MG63 (cell line): ENCODE measurements at regions not wholly inside any gene's neighbourhood (a gene's known extent, or its start where the extent isn't known, plus 50 kb on each side); places are given as distances from the start of the nearest gene placed in this dataset.
A peak's percentile ranks its signal among the peaks of the same experiment; 100 is the strongest.

ENCODE experiments used
- DNase-seq: peaks from one replicate; pipeline ENCODE4 v3.0.0-alpha.2; 2020
- H3K27me3 ChIP-seq: fragments of 250-450 bp; sonication (Bioruptor Pico); 2 replicates; pipeline ENCODE4 v1.5.1; 2020; ENCODE audit warnings: mild to moderate bottlenecking, moderate library complexity
- H3K36me3 ChIP-seq: fragments of 250-450 bp; sonication (Bioruptor Pico); 2 replicates; pipeline ENCODE4 v1.5.1; 2020; ENCODE audit warnings: mild to moderate bottlenecking, moderate library complexity
- H3K4me3 ChIP-seq: fragments of 250-450 bp; sonication (Bioruptor Pico); 2 replicates; pipeline ENCODE4 v1.5.1; 2020; ENCODE audit warnings: mild to moderate bottlenecking, moderate library complexity
- H3K9me3 ChIP-seq: fragments of 250-450 bp; sonication (Bioruptor Pico); 2 replicates; pipeline ENCODE4 v1.5.1; 2020; ENCODE audit warnings: mild to moderate bottlenecking, moderate library complexity

DNA sequence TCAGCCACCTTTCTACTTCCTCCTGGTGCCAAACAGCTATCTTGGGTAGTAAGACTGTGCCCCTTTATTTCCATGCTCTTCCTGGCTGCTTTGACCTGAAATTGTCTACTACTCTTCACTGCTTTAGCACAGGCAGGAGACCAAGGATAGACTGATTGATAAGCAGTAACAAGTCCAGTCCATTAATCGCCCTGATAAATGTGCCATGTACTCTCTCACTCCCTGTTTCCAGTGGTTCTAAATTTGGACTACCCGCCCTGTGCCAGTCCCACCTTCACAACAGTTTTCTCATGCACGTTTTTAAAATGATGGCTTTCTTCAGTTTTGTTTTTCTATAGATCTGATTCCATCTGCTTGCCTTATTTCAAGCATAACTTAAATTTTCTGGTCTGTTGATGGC, 189.6 kb upstream of the RBMS1 start:
- no peaks in the 10 kb centered on the region for H3K36me3 ChIP-seq
- no peaks in the 10 kb centered on the region for H3K9me3 ChIP-seq
- no peak overlapping the region for H3K4me3 ChIP-seq
- DNase-seq, result no peak
- no peaks in the 10 kb centered on the region for H3K27me3 ChIP-seq

DNA sequence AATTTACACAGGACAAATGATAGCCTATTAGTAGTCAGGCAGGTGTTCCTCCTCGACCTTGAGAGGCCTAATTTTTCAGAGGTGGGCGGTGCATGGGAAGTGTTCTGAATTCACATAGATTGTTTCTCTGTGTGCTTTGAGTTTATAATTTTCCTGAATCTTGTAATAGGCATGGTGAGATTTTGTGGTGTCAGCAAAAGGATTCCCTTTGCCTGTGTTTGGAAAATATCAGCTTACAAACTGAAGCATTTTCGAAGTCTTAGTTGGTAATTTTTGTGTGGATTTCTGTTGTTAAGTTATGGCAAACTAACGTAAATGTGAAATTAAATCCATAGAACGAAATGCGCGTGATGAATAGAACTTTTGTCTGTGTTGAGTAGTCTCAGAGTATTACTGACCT, 194.0 kb upstream of the RBMS1 start:
- no peak overlapping the region for H3K4me3 ChIP-seq
- no peak for DNase-seq
- no peaks in the 10 kb centered on the region for H3K27me3 ChIP-seq
- H3K36me3 ChIP-seq, result no peaks in the 10 kb centered on the region
- no peaks in the 10 kb centered on the region for H3K9me3 ChIP-seq

DNA sequence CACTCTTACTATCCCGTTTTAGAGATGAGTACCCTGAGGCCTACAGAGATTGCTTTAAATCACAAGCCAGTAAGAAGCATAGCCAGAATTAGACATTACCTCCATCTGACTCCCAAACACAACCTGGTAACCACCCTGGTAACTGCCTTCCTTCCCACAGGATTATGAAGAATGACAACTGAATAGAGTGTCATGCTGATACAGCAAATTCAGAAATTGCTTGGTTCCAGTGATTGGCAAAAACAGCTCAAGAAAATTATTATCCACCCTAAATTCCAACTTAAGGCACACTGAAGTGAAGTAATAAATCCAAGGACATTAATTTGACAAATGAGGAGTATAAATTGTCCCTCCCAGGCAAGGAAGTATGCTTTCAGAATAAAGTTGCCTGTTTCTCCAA, 195.8 kb upstream of the RBMS1 start:
- Histone ChIP-seq H3K4me3 (no peak overlapping the region), H3K9me3 (no peaks in the 10 kb centered on the region), H3K27me3 (no peaks in the 10 kb centered on the region), H3K36me3 (no peaks in the 10 kb centered on the region)
- DNase-seq, result no peak

DNA sequence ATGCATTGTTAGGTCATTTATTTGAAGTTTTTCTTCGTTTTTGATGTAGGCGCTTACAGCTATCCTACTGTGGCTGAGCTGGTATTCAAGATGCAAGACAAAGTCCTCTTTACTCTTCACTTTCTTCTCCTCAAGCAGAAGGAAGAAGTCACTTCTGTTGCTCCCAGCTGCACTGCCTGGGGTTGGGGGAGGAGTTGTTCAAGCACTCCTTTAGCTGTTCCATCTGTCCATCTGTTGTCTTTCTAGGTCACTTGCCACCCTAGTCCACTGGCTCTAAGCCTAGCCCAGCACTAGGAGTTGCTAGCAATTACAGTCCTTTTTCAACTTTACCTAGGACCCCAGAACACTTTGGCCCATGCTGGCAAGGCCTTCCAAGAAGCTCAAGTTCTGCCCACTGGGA, 200.6 kb upstream of the RBMS1 start:
- DNase-seq, result no peak
- H3K4me3 ChIP-seq, result no peak overlapping the region
- H3K36me3 ChIP-seq, result no peaks in the 10 kb centered on the region
- no peaks in the 10 kb centered on the region for H3K9me3 ChIP-seq
- no peaks in the 10 kb centered on the region for H3K27me3 ChIP-seq

DNA sequence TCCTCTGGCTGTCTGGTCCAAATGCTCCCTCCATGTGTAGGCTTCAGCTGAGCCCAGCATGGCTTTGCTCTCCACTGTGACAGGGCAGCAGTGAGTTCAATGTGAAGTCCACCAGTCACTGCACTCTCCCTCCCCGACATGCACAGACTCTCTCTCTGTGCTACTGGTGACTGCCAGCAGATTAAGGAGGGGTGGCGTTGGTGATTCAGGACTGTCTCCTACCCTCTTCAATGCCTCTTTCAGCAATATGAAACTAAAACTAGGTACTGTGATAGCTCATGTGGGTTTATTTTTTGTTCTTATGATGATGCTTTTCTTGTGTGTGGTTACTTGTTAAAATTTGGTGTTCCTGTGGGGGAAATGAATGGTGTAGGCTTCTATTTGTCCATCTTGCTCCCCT, 201.0 kb upstream of the RBMS1 start:
- Histone ChIP-seq H3K9me3 (no peaks in the 10 kb centered on the region), H3K36me3 (no peaks in the 10 kb centered on the region), H3K4me3 (no peak overlapping the region), H3K27me3 (no peaks in the 10 kb centered on the region)
- DNase-seq, result no peak

DNA sequence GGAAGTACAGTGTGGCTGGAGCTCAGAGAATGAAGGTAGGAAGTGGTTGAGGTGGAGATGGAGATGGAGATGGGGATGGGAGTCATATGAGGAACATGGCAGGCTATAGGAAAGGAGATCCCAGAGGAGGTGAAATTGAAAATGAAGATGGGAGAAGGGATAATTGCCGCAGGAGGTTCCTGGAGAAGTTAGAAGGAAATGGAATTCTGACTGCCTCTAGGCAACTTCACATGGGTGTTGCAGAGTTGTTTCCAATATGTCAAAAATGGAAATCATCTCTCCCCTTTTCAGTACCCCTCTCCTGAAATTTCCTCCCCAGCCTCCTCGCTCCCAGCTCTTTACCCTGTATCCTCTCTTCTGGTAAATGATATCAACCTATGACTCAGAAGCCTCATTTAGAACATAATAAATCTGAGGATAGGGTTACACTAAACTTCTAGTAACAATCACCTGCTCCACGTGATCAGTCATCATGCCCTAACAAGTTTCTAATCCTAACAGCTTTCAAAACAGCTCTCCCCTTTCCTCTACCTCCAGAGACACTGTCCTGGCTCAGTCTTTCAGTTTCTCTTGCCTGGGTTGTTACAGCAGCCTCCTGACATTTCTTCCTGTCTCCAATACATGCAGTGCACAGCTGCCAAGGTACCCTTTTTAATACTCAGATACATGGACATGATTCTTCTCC, 201.9 kb upstream of the RBMS1 start:
- no peaks in the 10 kb centered on the region for H3K9me3 ChIP-seq
- DNase-seq, result no peak
- no peaks in the 10 kb centered on the region for H3K27me3 ChIP-seq
- no peak overlapping the region for H3K4me3 ChIP-seq
- H3K36me3 ChIP-seq, result no peaks in the 10 kb centered on the region

DNA sequence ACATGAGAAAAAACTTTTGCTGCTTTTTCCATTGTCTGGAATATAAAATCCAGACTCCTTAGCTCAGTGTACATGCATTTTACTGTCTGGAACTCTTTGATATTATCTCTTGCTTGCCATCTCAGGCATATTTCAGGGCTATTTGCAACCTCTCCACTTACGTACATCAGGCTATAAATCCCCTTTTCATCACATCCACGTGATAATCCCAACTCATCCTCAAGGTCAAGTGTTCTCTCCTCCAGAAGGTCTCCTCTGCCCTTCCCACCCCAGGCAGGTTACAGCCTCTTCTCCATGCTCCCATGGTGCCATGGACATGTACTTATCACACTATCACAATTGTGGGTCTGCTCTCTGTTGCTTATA, 202.5 kb upstream of the RBMS1 start:
- Histone ChIP-seq H3K27me3 (no peaks in the 10 kb centered on the region), H3K4me3 (no peak overlapping the region)
- DNase-seq, result no peak

DNA sequence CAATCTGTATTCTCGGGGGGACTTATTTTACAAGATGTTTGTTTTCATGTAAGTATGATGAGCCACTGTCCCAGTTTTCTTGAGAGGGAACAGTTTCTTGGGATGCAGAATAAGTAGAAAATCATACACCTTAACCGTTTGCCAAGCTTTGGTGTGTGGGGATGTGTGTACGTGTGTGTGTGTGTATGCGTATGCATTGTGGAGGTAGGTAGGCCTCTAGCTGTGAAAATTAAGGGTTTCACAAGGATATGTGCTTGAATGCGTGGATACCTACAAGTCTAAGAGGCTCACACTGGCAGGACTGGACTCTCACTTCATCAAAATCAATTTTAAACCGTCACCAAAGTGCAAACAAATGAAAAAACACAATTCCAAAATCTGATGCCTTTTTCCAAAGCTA, 204.2 kb upstream of the RBMS1 start:
- Histone ChIP-seq H3K36me3 (no peaks in the 10 kb centered on the region), H3K4me3 (no peak overlapping the region), H3K9me3 (no peaks in the 10 kb centered on the region), H3K27me3 (no peaks in the 10 kb centered on the region)
- no peak for DNase-seq

More for the DNA sequence above, 202.5 kb upstream of the RBMS1 start:
- Histone ChIP-seq H3K9me3 (no peaks in the 10 kb centered on the region), H3K36me3 (no peaks in the 10 kb centered on the region)

DNA sequence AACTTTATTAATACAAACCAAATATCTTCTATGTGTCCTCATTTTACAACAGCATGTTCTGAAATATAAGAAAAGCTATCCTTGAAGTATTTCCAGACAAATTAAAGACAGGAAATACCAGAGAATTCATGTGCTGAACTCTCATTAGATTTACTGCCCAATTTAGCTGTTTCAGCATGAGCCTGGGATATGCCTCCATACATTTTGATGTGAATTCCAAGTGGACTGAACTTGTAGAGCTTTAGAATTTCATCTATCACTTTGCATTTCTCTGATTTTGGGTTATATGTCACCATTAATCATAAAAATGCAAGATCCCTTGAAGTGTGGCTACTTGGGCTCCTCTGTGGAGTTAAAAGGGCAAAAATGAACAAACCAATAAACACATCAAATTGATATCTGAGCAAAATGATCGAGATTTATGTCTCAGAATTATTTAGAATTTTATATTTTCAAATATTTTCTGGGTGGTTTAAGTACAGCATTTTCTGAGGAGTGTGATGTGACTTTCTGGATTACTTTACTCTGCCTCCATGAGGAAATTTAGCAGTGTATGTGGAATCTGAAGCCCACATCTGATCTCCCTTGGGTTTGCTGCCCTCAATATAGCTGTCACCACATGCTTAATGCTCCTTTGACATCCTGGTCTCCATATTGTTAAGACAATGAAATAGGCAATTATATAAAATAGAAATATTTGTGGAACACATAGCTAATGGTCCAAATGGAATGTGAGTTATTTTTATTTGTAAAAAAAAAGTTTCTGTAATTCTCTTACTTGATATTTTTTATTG, 206.6 kb upstream of the RBMS1 start:
- Histone ChIP-seq H3K9me3 (no peaks in the 10 kb centered on the region), H3K36me3 (no peaks in the 10 kb centered on the region), H3K4me3 (no peak overlapping the region), H3K27me3 (no peaks in the 10 kb centered on the region)
- no peak for DNase-seq

DNA sequence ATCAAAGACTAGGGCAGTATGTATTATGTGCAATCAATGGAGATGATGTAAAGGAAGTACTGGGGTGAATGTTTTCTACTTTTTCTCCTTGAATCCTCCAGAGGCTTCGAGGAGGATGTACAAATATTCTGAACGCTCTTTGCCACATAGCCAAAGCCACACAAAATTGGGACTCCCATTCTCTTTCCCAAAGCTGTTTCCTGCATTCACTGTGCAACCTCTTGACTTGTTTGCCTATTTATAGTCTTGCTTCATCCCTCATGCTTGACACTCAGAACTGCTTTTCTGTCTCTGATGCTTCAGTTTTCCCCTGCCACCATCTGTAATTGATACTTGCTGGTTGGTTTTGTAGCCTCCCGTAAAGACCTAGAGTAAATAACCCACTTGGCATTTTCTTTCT, 208.2 kb upstream of the RBMS1 start:
- Histone ChIP-seq H3K9me3 (no peaks in the 10 kb centered on the region), H3K4me3 (no peak overlapping the region), H3K36me3 (no peaks in the 10 kb centered on the region), H3K27me3 (no peaks in the 10 kb centered on the region)
- no peak for DNase-seq

DNA sequence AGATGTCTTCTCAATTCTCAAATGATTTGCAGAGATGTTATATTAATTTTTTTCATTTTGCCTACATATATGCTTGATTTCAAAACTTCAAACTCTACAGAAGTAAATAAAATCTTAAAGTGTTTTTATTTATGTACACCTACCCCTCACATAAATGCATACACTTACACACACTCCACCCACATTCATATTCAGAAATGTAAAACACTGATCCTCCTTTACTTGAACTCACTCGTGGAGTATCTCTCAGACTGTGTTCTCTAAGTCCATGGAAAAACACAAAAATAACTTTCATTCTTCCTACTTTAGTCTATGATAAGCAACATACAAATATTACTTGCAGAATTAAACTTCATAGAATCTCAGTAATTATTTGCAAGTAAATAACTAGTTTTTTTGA, 209.1 kb upstream of the RBMS1 start:
- Histone ChIP-seq H3K9me3 (no peaks in the 10 kb centered on the region), H3K4me3 (no peak overlapping the region), H3K27me3 (no peaks in the 10 kb centered on the region), H3K36me3 (no peaks in the 10 kb centered on the region)
- no peak for DNase-seq

DNA sequence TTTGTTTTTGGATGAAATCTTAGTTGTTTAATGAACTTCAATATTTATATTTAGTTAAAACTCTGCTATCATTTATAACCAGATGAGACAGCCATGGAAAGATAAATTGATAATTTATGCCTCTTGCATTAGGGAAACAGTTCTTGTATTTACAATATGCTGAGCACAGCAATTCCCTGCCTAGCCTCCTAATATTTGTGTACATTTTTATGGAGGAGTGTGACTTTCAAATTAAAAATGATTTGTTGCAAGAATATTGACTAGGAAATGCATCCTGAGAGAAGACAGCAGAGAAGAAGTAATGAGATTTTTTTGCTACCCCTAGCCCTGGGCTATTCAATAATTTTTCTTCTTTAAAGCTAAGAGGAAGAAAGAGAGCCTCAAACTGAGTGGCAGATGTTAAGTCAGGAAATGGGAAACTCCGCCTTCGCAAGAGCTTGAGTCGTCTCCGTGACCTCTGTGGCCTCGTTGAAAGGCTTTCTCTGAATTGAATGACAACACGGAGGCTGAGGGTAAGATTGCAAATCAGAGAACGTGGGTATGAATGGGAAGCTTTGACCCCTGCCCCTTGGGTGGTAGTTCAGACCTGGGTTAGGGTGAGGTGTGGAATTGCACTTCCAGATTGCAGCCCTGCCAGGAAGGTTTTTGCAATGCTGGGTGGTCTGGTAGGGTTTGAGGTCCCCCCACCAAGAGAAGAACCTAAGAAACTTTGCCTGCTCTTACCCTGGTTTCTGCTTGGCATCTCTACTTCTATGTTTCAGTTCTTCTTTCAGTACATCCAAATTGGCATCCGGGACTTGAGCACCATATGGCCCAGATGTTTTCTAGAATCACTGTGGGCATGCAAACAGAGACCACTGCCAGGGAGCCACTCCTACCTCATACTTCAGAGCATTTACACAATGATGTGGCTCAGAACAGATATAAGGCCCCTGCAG, 210.3 kb upstream of the RBMS1 start:
- DNase-seq, result no peak
- Histone ChIP-seq H3K9me3 (no peaks in the 10 kb centered on the region), H3K4me3 (no peak overlapping the region), H3K36me3 (no peaks in the 10 kb centered on the region), H3K27me3 (no peaks in the 10 kb centered on the region)

DNA sequence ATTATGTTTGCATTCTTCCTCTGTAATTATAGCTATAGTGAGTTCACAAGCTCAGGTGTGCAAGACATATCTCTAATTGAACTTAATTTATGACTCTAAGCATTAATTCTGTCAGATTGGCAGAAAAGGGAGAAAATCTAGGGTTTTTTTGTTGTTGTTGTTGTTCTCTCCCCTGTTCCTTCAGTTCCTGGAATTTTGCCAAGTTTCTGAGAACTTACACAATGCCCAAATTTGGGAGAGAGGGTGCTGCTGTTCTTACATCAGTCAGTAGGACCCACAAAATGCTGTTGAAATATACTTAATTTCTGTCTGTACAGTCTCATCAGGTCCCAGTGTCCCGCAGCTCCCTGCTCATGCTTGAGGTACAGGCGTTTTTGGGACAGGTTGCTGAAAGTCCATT, 221.8 kb upstream of the RBMS1 start:
- no peak overlapping the region for H3K4me3 ChIP-seq
- DNase-seq, result no peak
- no peaks in the 10 kb centered on the region for H3K36me3 ChIP-seq
- H3K27me3 ChIP-seq, result no peaks in the 10 kb centered on the region
- H3K9me3 ChIP-seq, result no peaks in the 10 kb centered on the region

DNA sequence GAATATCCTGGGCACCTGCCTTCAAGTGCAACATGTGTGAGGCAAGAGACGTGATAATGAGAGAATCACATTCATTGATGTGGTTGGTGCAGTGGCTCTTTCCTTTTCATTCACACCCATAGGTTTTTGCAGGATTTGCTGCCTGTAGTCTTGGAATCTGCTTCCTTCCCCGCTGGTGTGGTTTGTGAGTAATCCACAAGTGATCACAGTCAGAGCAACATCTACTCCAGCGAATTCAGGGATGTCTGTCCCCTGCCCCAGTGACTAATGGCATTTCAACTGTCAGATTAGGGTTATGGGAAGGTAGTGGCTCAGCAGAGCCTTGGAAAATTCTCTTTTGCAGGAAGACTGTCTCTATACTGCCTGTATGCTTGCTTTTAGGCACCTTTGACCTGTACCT, 225.5 kb upstream of the RBMS1 start:
- no peaks in the 10 kb centered on the region for H3K36me3 ChIP-seq
- no peaks in the 10 kb centered on the region for H3K9me3 ChIP-seq
- DNase-seq, result peak; percentile 53

DNA sequence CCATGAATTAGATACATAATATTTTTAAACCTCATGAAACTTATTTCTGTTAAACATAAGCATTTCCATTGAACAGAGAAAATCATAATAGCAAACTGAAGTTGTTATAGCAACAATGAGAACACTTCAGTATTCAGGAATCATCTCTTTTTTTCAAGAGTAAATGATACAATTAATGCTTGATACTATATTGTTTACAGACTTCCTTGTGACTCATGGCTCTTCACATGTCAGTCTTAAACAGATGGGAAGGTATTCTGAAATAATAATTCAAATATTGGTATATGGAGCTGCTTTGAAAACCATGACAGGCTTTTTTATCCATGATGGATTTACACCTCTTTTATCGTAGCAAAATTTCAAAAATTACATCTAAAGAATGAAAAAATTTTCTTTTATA, 226.5 kb upstream of the RBMS1 start:
- DNase-seq, result no peak

More for the DNA sequence above, 225.5 kb upstream of the RBMS1 start:
- Histone ChIP-seq H3K27me3 (no peaks in the 10 kb centered on the region), H3K4me3 (no peak overlapping the region)

DNA sequence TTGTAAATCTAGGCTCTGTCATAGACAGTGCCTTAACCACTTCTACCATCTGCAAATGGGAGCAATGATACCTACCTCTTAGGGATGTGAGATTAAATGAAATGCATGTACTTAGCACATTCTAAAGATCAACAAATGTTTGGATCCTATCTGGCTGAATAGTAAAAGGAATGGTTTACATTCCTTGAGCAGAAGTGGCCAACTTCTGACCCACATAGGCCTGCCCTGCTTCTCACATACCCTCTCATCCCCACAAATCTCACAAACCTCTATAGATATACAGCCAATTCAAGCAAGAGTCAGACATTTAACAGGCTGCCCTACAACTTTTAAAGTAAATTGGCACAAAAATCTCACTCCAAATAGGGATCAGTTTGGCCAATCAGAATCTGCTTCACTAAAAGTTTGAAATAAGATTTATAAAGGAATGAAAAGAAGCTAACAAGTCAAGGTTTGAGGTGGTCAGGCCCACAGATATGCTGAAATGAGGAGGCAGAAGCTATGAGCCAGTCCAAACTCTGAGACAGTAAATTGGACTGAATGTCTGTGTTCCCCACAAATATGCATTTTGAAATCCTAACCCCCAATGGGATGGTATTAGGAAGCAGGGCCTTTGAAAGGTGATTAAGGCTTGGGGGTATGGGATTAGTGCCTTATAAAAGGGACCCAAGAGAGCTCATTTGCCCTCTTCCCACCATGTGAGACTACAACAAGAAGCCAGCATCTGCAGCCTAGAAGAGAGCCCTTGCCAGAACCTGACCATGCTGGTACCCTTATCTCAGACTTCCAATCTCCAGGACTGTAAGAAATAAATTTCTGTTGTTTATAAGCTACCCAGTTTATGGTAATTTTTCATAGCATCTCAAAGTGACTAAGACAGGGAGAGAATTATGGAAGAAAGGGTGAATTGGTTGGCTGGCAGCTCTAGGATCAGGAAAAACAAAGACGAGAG, 227.8 kb upstream of the RBMS1 start:
- Histone ChIP-seq H3K9me3 (no peaks in the 10 kb centered on the region), H3K36me3 (no peaks in the 10 kb centered on the region), H3K4me3 (no peak overlapping the region), H3K27me3 (no peaks in the 10 kb centered on the region)
- no peak for DNase-seq

More for the DNA sequence above, 226.5 kb upstream of the RBMS1 start:
- Histone ChIP-seq H3K27me3 (no peaks in the 10 kb centered on the region), H3K36me3 (no peaks in the 10 kb centered on the region), H3K9me3 (no peaks in the 10 kb centered on the region), H3K4me3 (no peak overlapping the region)
